ENCODE measurements at regions not wholly inside any gene's neighbourhood (a gene's known extent, or its start where the extent isn't known, plus 50 kb on each side); places are given as distances from the start of the nearest gene placed in this dataset.

DNA sequence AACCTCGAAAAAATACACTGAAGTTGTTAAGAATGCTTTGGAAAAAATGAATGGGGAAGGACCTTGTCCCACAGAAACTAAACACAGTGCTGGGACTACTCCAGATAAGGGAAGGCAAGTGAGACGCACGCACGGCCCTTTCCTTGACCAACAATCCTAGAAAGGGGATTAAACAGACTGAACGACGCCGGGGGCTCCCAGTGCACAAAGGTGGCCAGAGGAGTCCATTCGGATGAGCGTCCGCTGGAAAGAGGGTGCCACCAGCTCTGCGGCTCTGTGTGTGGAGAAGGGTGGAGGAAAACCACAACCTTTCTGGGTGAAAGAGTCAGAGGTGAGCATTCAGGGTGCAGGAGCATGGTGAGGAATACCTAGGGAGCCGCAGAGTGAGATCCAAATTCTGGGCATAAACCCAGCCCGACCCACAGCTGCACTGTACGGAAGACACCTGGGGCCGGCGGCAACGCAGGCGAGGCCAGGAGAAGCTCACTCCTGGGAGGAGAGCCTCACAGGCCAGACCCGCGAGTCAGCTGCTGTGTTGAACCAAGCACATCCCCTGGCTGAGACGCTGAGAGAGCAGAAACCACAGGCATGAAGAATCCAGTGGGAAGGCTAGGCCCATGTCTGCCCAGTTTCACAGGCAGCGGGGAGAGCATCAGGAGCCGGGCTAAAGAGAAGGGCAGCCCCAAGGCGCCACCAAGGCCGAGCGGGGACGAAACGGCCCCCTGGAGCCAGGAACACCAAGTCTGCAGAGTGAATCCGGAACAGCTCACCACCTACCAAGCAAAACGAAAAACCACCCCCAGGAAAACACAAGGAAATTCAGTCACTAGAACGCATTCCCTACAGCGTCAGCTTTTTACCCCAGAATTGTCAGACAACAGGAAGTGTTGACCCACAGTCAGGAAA, 177.1 kb downstream of the BRD1 start:
- Histone ChIP-seq H3K4me3 (ENCODE audit: low read length) (no peak overlapping the region), H3K4me1 (ENCODE audit: control insufficient read depth, insufficient read depth, low read length) (peaks cover 18% of the 10 kb centered on the region), H3K36me3 (ENCODE audit: control insufficient read depth, insufficient read depth, low read length) (peaks cover 4% of the 10 kb centered on the region), H3K27me3 (ENCODE audit: control insufficient read depth, insufficient read depth, low read length) (no peaks in the 10 kb centered on the region), H3K27ac (ENCODE audit: low read length) (no peak overlapping the region), H3K9me3 (ENCODE audit: control insufficient read depth, insufficient read depth, low read length) (no peaks in the 10 kb centered on the region)
- H3K27me3 Mint-ChIP-seq (ENCODE audit: low read depth in 2 of 2), result no peaks in the 10 kb centered on the region
- ATAC-seq, result no peak
- no peak overlapping the region for H3K4me3 Mint-ChIP-seq
- intact Hi-C loops (cut with micrococcal nuclease), result no loop called here
- H3K27ac Mint-ChIP-seq, result no peak overlapping the region
- 96% methylated on average over 32 of the region's 32 CpGs for WGBS (ENCODE audit: insufficient coverage)
- no peak for DNase-seq
- H3K36me3 Mint-ChIP-seq, result no peaks in the 10 kb centered on the region
- H3K4me1 Mint-ChIP-seq, result peaks cover 39 to 47% of the 10 kb centered on the region in 2 donors
- TF ChIP-seq, protein P1, sequence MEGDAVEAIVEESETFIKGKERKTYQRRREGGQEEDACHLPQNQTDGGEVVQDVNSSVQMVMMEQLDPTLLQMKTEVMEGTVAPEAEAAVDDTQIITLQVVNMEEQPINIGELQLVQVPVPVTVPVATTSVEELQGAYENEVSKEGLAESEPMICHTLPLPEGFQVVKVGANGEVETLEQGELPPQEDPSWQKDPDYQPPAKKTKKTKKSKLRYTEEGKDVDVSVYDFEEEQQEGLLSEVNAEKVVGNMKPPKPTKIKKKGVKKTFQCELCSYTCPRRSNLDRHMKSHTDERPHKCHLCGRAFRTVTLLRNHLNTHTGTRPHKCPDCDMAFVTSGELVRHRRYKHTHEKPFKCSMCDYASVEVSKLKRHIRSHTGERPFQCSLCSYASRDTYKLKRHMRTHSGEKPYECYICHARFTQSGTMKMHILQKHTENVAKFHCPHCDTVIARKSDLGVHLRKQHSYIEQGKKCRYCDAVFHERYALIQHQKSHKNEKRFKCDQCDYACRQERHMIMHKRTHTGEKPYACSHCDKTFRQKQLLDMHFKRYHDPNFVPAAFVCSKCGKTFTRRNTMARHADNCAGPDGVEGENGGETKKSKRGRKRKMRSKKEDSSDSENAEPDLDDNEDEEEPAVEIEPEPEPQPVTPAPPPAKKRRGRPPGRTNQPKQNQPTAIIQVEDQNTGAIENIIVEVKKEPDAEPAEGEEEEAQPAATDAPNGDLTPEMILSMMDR (IDR thresholded peaks at IDR 0.05), result no peak
- H3K9me3 Mint-ChIP-seq, result no peaks in the 10 kb centered on the region

DNA sequence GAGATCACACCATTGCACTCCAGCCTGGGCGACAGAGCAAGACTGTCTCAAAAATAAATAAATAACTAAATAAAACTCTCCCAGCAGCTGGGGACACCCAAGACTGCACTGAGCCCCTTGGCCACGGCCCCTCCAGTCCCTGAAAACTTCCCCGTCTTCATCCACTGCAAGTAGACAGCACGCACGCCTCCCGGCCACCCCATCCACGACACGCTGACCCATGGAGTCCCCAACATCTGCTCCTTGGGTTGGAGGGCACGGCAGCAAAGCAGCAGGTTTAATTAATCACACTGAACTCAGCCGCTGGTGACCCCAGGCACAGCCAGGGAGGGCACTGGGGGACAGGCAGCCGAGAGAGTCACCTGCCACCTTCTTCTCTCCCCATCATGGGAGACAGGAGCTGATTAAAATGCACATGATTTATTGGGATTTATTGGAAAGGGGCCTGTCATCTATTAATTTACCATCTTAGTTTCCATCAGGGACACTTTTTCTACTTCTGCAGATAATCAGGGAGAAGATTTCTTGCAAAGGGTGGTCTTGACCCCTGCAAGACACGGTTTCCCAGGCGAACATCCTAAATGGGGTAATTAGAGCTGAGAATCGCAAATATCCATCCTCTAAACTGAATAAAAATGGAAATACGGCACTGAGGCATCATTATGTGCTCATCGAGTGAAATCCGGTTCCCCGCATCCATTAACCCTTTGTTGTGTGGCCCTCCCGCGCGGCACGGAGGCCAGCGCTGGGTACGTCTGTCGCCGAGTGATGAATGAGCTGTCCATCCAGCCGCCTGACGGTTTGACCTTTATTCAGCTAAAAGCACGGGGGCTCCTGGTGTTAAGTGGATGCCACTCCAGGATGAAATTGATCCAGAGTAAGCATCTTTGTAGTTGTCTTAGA, 178.3 kb downstream of the BRD1 start:
- Mint-ChIP-seq H3K4me3 (no peak overlapping the region), H3K36me3 (no peaks in the 10 kb centered on the region), H3K9me3 (peaks cover 0 to 2% of the 10 kb centered on the region in 2 donors), H3K27me3 (ENCODE audit: low read depth in 2 of 2) (no peaks in the 10 kb centered on the region), H3K4me1 (peaks cover 33 to 43% of the 10 kb centered on the region in 2 donors), H3K27ac (no peak overlapping the region)
- Histone ChIP-seq H3K9me3 (ENCODE audit: control insufficient read depth, insufficient read depth, low read length) (no peaks in the 10 kb centered on the region), H3K27ac (ENCODE audit: low read length) (no peak overlapping the region), H3K4me3 (ENCODE audit: low read length) (no peak overlapping the region), H3K27me3 (ENCODE audit: control insufficient read depth, insufficient read depth, low read length) (no peaks in the 10 kb centered on the region), H3K36me3 (ENCODE audit: control insufficient read depth, insufficient read depth, low read length) (no peaks in the 10 kb centered on the region), H3K4me1 (ENCODE audit: control insufficient read depth, insufficient read depth, low read length) (peaks cover 11% of the 10 kb centered on the region)
- no peak for DNase-seq
- 92% methylated on average over 28 of the region's 29 CpGs for WGBS (ENCODE audit: insufficient coverage)
- TF ChIP-seq, protein P1 (IDR thresholded peaks at IDR 0.05), result no peak
- intact Hi-C loops (cut with micrococcal nuclease), result no loop called here
- no peak for ATAC-seq

- no peak for DNase-seq
- 92% methylated on average over 16 of the region's 16 CpGs for WGBS (ENCODE audit: insufficient coverage)
- H3K36me3 Mint-ChIP-seq, result no peaks in the 10 kb centered on the region
Observed at GRCh38 chr22:49648053-49648452, 179.6 kb downstream of the BRD1 start.

More at GRCh38 chr22:49648053-49648452, 179.6 kb downstream of the BRD1 start:
- Mint-ChIP-seq H3K4me3 (no peak overlapping the region), H3K27me3 (ENCODE audit: low read depth in 2 of 2) (no peaks in the 10 kb centered on the region), H3K4me1 (peaks cover 33 to 38% of the 10 kb centered on the region in 2 donors), H3K27ac (no peak overlapping the region), H3K9me3 (peaks cover 0 to 2% of the 10 kb centered on the region in 2 donors)
- TF ChIP-seq, protein P1 (IDR thresholded peaks at IDR 0.05), result no peak
- no peak overlapping the region for H3K27ac ChIP-seq (ENCODE audit: low read length)
- no peaks in the 10 kb centered on the region for H3K27me3 ChIP-seq (ENCODE audit: control insufficient read depth, insufficient read depth, low read length)
- intact Hi-C loops (cut with micrococcal nuclease), result no loop called here
- H3K9me3 ChIP-seq (ENCODE audit: control insufficient read depth, insufficient read depth, low read length), result no peaks in the 10 kb centered on the region
- H3K4me3 ChIP-seq (ENCODE audit: low read length), result no peak overlapping the region
- peaks cover 11% of the 10 kb centered on the region for H3K4me1 ChIP-seq (ENCODE audit: control insufficient read depth, insufficient read depth, low read length)
- H3K36me3 ChIP-seq (ENCODE audit: control insufficient read depth, insufficient read depth, low read length), result peaks cover 4% of the 10 kb centered on the region
- ATAC-seq, result no peak
